ENCODE measurements at regions not wholly inside any gene's neighbourhood (a gene's known extent, or its start where the extent isn't known, plus 50 kb on each side); places are given as distances from the start of the nearest gene placed in this dataset.

- 80 to 93% methylated on average over 5 of the region's 5 CpGs for WGBS, 2 donors
- H3K27me3 ChIP-seq: peaks cover 0 to 21% (median 0%) of the 10 kb centered on the region in 4 donors
- intact Hi-C loops (cut with DNase I): no loop called here
- no peak for DNase-seq
- H3K27ac ChIP-seq: no peak overlapping the region
- H3K36me3 ChIP-seq: no peaks in the 10 kb centered on the region
- H3K4me1 ChIP-seq: peaks cover 0 to 10% (median 0%) of the 10 kb centered on the region in 3 donors
- H3K9me3 ChIP-seq: no peaks in the 10 kb centered on the region
- no peak for TF ChIP-seq POLR2A (IDR thresholded peaks at IDR 0.05)
- no peak for TF ChIP-seq CTCF (IDR thresholded peaks at IDR 0.05)
- H3K4me3 ChIP-seq: no peak overlapping the region
Measured at GRCh38 chr10:121131014-121131413, 279.9 kb downstream of the WDR11 start.

- WGBS, 2 donors: 71 to 72% methylated on average over 8 of the region's 9 CpGs
- TF ChIP-seq POLR2A (IDR thresholded peaks at IDR 0.05): no peak
- no peak for TF ChIP-seq CTCF (IDR thresholded peaks at IDR 0.05)
- H3K9me3 ChIP-seq: no peaks in the 10 kb centered on the region
- peaks cover 0 to 10% (median 0%) of the 10 kb centered on the region in 3 donors for H3K4me1 ChIP-seq
- peak overlapping the region in 1 of 4 donors; percentile 42 for H3K27ac ChIP-seq
- intact Hi-C loops (cut with DNase I): no loop called here
- no peak for DNase-seq
- H3K27me3 ChIP-seq: peaks cover 0 to 21% (median 0%) of the 10 kb centered on the region in 4 donors
- no peaks in the 10 kb centered on the region for H3K36me3 ChIP-seq
- H3K4me3 ChIP-seq: no peak overlapping the region
Measured at GRCh38 chr10:121131426-121132265, 280.5 kb downstream of the WDR11 start.

- H3K27ac ChIP-seq: peak overlapping the region in 1 of 4 donors; percentile 42
- H3K4me3 ChIP-seq: no peak overlapping the region
- no peaks in the 10 kb centered on the region for H3K36me3 ChIP-seq
- no peak for DNase-seq
- H3K27me3 ChIP-seq: peaks cover 0 to 21% (median 0%) of the 10 kb centered on the region in 4 donors
- H3K4me1 ChIP-seq: peaks cover 0 to 11% (median 0%) of the 10 kb centered on the region in 3 donors
- no peak for TF ChIP-seq POLR2A (IDR thresholded peaks at IDR 0.05)
- TF ChIP-seq CTCF (IDR thresholded peaks at IDR 0.05): no peak
- intact Hi-C loops (cut with DNase I): no loop called here
- WGBS, 2 donors: 83 to 100% methylated on average over 1 of the region's 1 CpG
- H3K9me3 ChIP-seq: no peaks in the 10 kb centered on the region
Measured at GRCh38 chr10:121132273-121132672, 281.1 kb downstream of the WDR11 start.

- intact Hi-C loops (cut with DNase I): no loop called here
- TF ChIP-seq POLR2A (IDR thresholded peaks at IDR 0.05) (no peak), CTCF (IDR thresholded peaks at IDR 0.05) (no peak)
- H3K9me3 ChIP-seq: no peaks in the 10 kb centered on the region
- peaks cover 0 to 7% (median 0%) of the 10 kb centered on the region in 3 donors for H3K4me1 ChIP-seq
- H3K27me3 ChIP-seq: peaks cover 0 to 21% (median 0%) of the 10 kb centered on the region in 4 donors
- no peaks in the 10 kb centered on the region for H3K36me3 ChIP-seq
- H3K4me3 ChIP-seq: no peak overlapping the region
- 90 to 97% methylated on average over 6 to 7 of the region's 7 CpGs for WGBS, 2 donors
- no peak for DNase-seq
- H3K27ac ChIP-seq: no peak overlapping the region
Measured at GRCh38 chr10:121133901-121134300, 282.7 kb downstream of the WDR11 start.

GRCh38 chr10:121134711-121135110 lies 283.5 kb downstream of the WDR11 start:
- no peak for TF ChIP-seq POLR2A (IDR thresholded peaks at IDR 0.05)
- no peak for TF ChIP-seq CTCF (IDR thresholded peaks at IDR 0.05)
- peaks cover 0 to 7% (median 0%) of the 10 kb centered on the region in 3 donors for H3K4me1 ChIP-seq
- intact Hi-C loops (cut with DNase I): no loop called here
- WGBS, 2 donors: 92 to 94% methylated on average over 1 of the region's 1 CpG
- no peaks in the 10 kb centered on the region for H3K9me3 ChIP-seq
- H3K36me3 ChIP-seq: no peaks in the 10 kb centered on the region
- no peak overlapping the region for H3K27ac ChIP-seq
- H3K4me3 ChIP-seq: no peak overlapping the region
- DNase-seq: no peak
- peaks cover 0 to 16% (median 0%) of the 10 kb centered on the region in 4 donors for H3K27me3 ChIP-seq
